GM21529 (cell line): ENCODE measurements at regions not wholly inside any gene's neighbourhood (a gene's known extent, or its start where the extent isn't known, plus 50 kb on each side); places are given as distances from the start of the nearest gene placed in this dataset.
"Not testable (repeated sequence)": the region's sequence is repeated elsewhere in the genome, so short reads cannot be mapped to it uniquely, and the experiment has no call there.

Experiments used
- ATAC-seq: cut with Tn5 transposase; IDR thresholded peaks from one replicate; pipeline ENCODE4 v1.9.1; 2021; ENCODE audit not compliant: unreplicated experiment

- no peak for ATAC-seq
Measured at GRCh38 chr12:94863321-94864035, 140.0 kb downstream of the NDUFA12 start.

GRCh38 chr12:94862421-94862820 is 141.1 kb downstream of the NDUFA12 start:
- no peak for ATAC-seq

- ATAC-seq, result no peak
Measured at GRCh38 chr12:94856324-94856723, 147.2 kb downstream of the NDUFA12 start.

GRCh38 chr12:94855853-94856252 is 147.6 kb downstream of the NDUFA12 start:
- ATAC-seq, result no peak

GRCh38 chr12:94851396-94852028 is 152.0 kb downstream of the NDUFA12 start:
- ATAC-seq, result no peak

GRCh38 chr12:94849411-94849976 is 154.0 kb downstream of the NDUFA12 start:
- no peak for ATAC-seq

- ATAC-seq, result no peak
Measured at GRCh38 chr12:94848966-94849365, 154.5 kb downstream of the NDUFA12 start.

- no peak for ATAC-seq
Measured at GRCh38 chr12:94845110-94845509, 158.4 kb downstream of the NDUFA12 start.

GRCh38 chr12:94844452-94844851 is 159.0 kb downstream of the NDUFA12 start:
- no peak for ATAC-seq

- ATAC-seq, result no peak
Measured at GRCh38 chr12:94841904-94842610, 161.4 kb downstream of the NDUFA12 start.

GRCh38 chr12:94841177-94841576 is 162.3 kb downstream of the NDUFA12 start:
- ATAC-seq, result no peak

GRCh38 chr12:94839347-94839746 is 164.2 kb downstream of the NDUFA12 start:
- ATAC-seq, result peak; percentile 90

- ATAC-seq, result not testable (repeated sequence)
Measured at GRCh38 chr12:94836952-94837670, 166.4 kb downstream of the NDUFA12 start.

- no peak for ATAC-seq
Measured at GRCh38 chr12:94834036-94834625, 169.4 kb downstream of the NDUFA12 start.

- no peak for ATAC-seq
Measured at GRCh38 chr12:94832780-94833681, 170.5 kb downstream of the NDUFA12 start.

- no peak for ATAC-seq
Measured at GRCh38 chr12:94832105-94832504, 171.4 kb downstream of the NDUFA12 start.

- peak; percentile 89 for ATAC-seq
Measured at GRCh38 chr12:94831081-94831751, 172.3 kb downstream of the NDUFA12 start.

GRCh38 chr12:94829552-94829951 is 173.9 kb downstream of the NDUFA12 start:
- no peak for ATAC-seq

- ATAC-seq, result no peak
Measured at GRCh38 chr12:94819011-94819410, 168.7 kb upstream of the TMCC3 start.
